ENCODE measurements at regions not wholly inside any gene's neighbourhood (a gene's known extent, or its start where the extent isn't known, plus 50 kb on each side); places are given as distances from the start of the nearest gene placed in this dataset.
A peak's percentile ranks its signal among the peaks of the same experiment; 100 is the strongest.

DNA sequence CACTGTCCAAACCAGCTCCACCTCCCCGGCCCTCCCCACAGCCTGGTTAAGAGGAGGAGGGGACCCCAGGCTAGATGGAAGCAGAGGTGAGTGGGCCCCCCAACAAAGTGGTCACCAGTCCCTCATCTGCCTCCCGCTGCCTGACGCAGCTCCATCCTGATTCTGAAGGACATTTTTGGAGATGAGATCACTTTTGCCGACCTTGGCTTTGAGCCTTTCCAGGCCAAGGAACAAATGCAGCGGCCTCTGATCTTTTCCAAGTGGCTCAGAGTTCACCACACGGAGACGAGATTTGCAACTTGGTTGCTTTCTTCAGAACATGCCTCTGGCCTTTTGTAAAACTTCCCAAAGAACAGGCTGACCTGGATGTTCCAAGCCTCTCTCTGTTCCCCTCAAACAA, 223.1 kb downstream of the NPHP4 start:
- CTCF ChIA-PET, result interaction anchor here (1.0 to 2.4 kb wide), 4 partner anchors 17 to 63 kb away, joined by 3 to 25 read pairs (median 8); no protein-coding TSS in a partner anchor

GRCh38 chr1:5768014-5768413, 224.2 kb downstream of the NPHP4 start:
- ATAC-seq (peak; percentile 66), DNase-seq (ENCODE audit: low spot score) (peak; percentile 53)
- H3K27ac Mint-ChIP-seq, result peak overlapping the region; percentile 88
- H3K27me3 Mint-ChIP-seq (ENCODE audit: low read depth), result no peaks in the 10 kb centered on the region; the same call in 1 of the 2 replicates
- POLR2A ChIA-PET, result no interaction called here
- H3K4me3 Mint-ChIP-seq, result peak overlapping the region; percentile 24; the same call in 1 of the 2 replicates
- peaks cover 10% of the 10 kb centered on the region for H3K9me3 Mint-ChIP-seq
- peaks cover 10% of the 10 kb centered on the region for H3K36me3 Mint-ChIP-seq
- peaks cover 59% of the 10 kb centered on the region for H3K4me1 Mint-ChIP-seq
- CTCF ChIA-PET, result interaction anchor here (0.9 to 2.4 kb wide), 6 partner anchors 10 to 64 kb away, joined by 3 to 25 read pairs (median 5); no protein-coding TSS in a partner anchor
- TF ChIP-seq TP53 (CRISPR knock-in tag; IDR thresholded peaks at IDR 0.05), result no peak
- TF ChIP-seq FOXJ3 (CRISPR knock-in tag; IDR thresholded peaks at IDR 0.05; ENCODE audit: borderline replicate concordance), result no peak
- TF ChIP-seq MYBL2 (CRISPR knock-in tag; IDR thresholded peaks at IDR 0.05), result no peak
- no peak for TF ChIP-seq ZNF263 (CRISPR knock-in tag; IDR thresholded peaks at IDR 0.05; ENCODE audit: low read depth)
- no peak for TF ChIP-seq ZNF281 (CRISPR knock-in tag; IDR thresholded peaks at IDR 0.05)
- no peak for TF ChIP-seq E2F5 (CRISPR knock-in tag; IDR thresholded peaks at IDR 0.05)
- TF ChIP-seq JUN (CRISPR knock-in tag; IDR thresholded peaks at IDR 0.05), result no peak
- no peak for TF ChIP-seq CREB1 (CRISPR knock-in tag; IDR thresholded peaks at IDR 0.05)
- TF ChIP-seq, protein P1, sequence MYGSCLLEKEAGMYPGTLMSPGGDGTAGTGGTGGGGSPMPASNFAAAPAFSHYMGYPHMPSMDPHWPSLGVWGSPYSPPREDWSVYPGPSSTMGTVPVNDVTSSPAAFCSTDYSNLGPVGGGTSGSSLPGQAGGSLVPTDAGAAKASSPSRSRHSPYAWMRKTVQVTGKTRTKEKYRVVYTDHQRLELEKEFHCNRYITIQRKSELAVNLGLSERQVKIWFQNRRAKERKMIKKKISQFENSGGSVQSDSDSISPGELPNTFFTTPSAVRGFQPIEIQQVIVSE (CRISPR knock-in tag; IDR thresholded peaks at IDR 0.05; ENCODE audit: borderline replicate concordance), result no peak
- no peak for TF ChIP-seq ATF1 (CRISPR knock-in tag; IDR thresholded peaks at IDR 0.05)
- TF ChIP-seq ZNF219 (CRISPR knock-in tag; IDR thresholded peaks at IDR 0.05; ENCODE audit: borderline replicate concordance), result no peak
- TF ChIP-seq, protein P2, sequence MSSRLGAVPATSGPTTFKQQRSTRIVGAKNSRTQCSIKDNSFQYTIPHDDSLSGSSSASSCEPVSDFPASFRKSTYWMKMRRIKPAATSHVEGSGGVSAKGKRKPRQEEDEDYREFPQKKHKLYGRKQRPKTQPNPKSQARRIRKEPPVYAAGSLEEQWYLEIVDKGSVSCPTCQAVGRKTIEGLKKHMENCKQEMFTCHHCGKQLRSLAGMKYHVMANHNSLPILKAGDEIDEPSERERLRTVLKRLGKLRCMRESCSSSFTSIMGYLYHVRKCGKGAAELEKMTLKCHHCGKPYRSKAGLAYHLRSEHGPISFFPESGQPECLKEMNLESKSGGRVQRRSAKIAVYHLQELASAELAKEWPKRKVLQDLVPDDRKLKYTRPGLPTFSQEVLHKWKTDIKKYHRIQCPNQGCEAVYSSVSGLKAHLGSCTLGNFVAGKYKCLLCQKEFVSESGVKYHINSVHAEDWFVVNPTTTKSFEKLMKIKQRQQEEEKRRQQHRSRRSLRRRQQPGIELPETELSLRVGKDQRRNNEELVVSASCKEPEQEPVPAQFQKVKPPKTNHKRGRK (CRISPR knock-in tag; IDR thresholded peaks at IDR 0.05; ENCODE audit: borderline replicate concordance), result no peak
- TF ChIP-seq ZNF232 (CRISPR knock-in tag; IDR thresholded peaks at IDR 0.05), result no peak

More for the DNA sequence above, 223.1 kb downstream of the NPHP4 start:
- Mint-ChIP-seq H3K27me3 (ENCODE audit: low read depth) (no peaks in the 10 kb centered on the region; the same call in 1 of the 2 replicates), H3K27ac (no peak overlapping the region), H3K36me3 (no peaks in the 10 kb centered on the region), H3K4me1 (peaks cover 55% of the 10 kb centered on the region), H3K4me3 (no peak overlapping the region), H3K9me3 (no peaks in the 10 kb centered on the region)
- POLR2A ChIA-PET, result no interaction called here
- TF ChIP-seq ZNF263 (CRISPR knock-in tag; IDR thresholded peaks at IDR 0.05; ENCODE audit: low read depth), result no peak
- no peak for TF ChIP-seq ATF6 (CRISPR knock-in tag; IDR thresholded peaks at IDR 0.05)
- TF ChIP-seq IRF2 (CRISPR knock-in tag; IDR thresholded peaks at IDR 0.05; ENCODE audit: borderline replicate concordance, low read depth), result no peak
- TF ChIP-seq CREB1 (CRISPR knock-in tag; IDR thresholded peaks at IDR 0.05), result no peak
- no peak for TF ChIP-seq SMAD3 (CRISPR knock-in tag; IDR thresholded peaks at IDR 0.05; ENCODE audit: borderline replicate concordance)
- TF ChIP-seq ZNF281 (CRISPR knock-in tag; IDR thresholded peaks at IDR 0.05), result no peak
- TF ChIP-seq MYBL2 (CRISPR knock-in tag; IDR thresholded peaks at IDR 0.05), result no peak
- no peak for TF ChIP-seq JUN (CRISPR knock-in tag; IDR thresholded peaks at IDR 0.05)
- TF ChIP-seq, protein P3, sequence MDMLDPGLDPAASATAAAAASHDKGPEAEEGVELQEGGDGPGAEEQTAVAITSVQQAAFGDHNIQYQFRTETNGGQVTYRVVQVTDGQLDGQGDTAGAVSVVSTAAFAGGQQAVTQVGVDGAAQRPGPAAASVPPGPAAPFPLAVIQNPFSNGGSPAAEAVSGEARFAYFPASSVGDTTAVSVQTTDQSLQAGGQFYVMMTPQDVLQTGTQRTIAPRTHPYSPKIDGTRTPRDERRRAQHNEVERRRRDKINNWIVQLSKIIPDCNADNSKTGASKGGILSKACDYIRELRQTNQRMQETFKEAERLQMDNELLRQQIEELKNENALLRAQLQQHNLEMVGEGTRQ (CRISPR knock-in tag; IDR thresholded peaks at IDR 0.05), result no peak
- ATAC-seq (no peak), DNase-seq (ENCODE audit: low spot score) (no peak)

Data from WTC11 (cell line).